B cell (primary cell): ENCODE measurements at regions not wholly inside any gene's neighbourhood (a gene's known extent, or its start where the extent isn't known, plus 50 kb on each side); places are given as distances from the start of the nearest gene placed in this dataset.

Experiments used
- ATAC-seq: fragments of 200-7000 bp; cut with Tn5 transposase; one replicate; pipeline ENCODE4 v1.10.0; 2021; ENCODE audit warnings: low read depth, mild to moderate bottlenecking, moderate number of reproducible peaks, moderate library complexity
- CTCF ChIA-PET: fragments of 350-600 bp; sonication (Branson Sonifier 250); formaldehyde crosslinking; loops from one replicate; lab custom pipeline; 2021; ENCODE audit warnings: antibody characterized with exemption, inconsistent platforms; lab: Charles Lee
- POLR2A ChIA-PET: fragments of 350-600 bp; sonication (Branson Sonifier 250); formaldehyde crosslinking; loops from one replicate; lab custom pipeline; 2021; ENCODE audit warnings: antibody characterized with exemption; lab: Charles Lee
- DNase-seq: peaks from one replicate; pipeline ENCODE4 v3.0.0; 2013
- H2AFZ ChIP-seq: 2 replicates; pipeline ENCODE4 v1.6.1; 2012; ENCODE audit warnings: mild to moderate bottlenecking, low read depth, low read length; ENCODE audit not compliant: insufficient read depth, poor library complexity, severe bottlenecking
- H3K27ac ChIP-seq, 2 donors: 1 replicate in 1 of 2; 2 replicates in 1 of 2; pipeline ENCODE4 v1.5.1; 2012 to 2013; ENCODE audit warnings: low read length in 2 of 2, mild to moderate bottlenecking in 2 of 2, moderate library complexity in 1 of 2
- H3K27me3 ChIP-seq, 4 experiments: fragments of 200-600 bp in 1 of 4; sonication (generic) in 1 of 4; replicated peaks in 1 of 4; 1 replicate in 2 of 4; 2 replicates in 2 of 4; pipeline versions ENCODE4 v1.6.1 to v1.7.0; 2013 to 2016; ENCODE audit warnings: low read length in 3 of 4, mild to moderate bottlenecking in 2 of 4, mixed read lengths in 1 of 4, moderate library complexity in 1 of 4; ENCODE audit not compliant: insufficient read depth in 4 of 4, control insufficient read depth in 3 of 4; ENCODE audit errors: control extremely low read depth in 1 of 4
- H3K36me3 ChIP-seq, 2 experiments: replicated peaks in 1 of 2; 1 replicate in 1 of 2; 2 replicates in 1 of 2; pipeline versions ENCODE4 v1.6.1 to v1.7.1; 2013; ENCODE audit warnings: low read length in 1 of 2; ENCODE audit not compliant: insufficient read depth in 2 of 2, control insufficient read depth in 1 of 2; ENCODE audit errors: control extremely low read depth in 1 of 2, extremely low read depth in 1 of 2
- H3K4me1 ChIP-seq, 2 donors: fragments of 200-600 bp in 1 of 2; sonication (generic) in 1 of 2; 1 replicate in 1 of 2; 2 replicates in 1 of 2; pipeline versions ENCODE4 v1.5.1 to v1.6.1; 2013 to 2017; ENCODE audit warnings: low read length in 2 of 2; ENCODE audit not compliant: control insufficient read depth in 2 of 2, insufficient read depth in 2 of 2
- H3K4me2 ChIP-seq: replicated peaks from 2 replicates; pipeline ENCODE3; 2012; ENCODE audit warnings: mild to moderate bottlenecking, low read depth, low read length; ENCODE audit not compliant: poor library complexity, severe bottlenecking
- H3K4me3 ChIP-seq, 5 experiments: fragments of 200-600 bp in 1 of 5; sonication (generic) in 1 of 5; 1 replicate in 3 of 5; 2 replicates in 2 of 5; pipeline versions ENCODE4 v1.5.1 to v1.7.0; 2011 to 2016; ENCODE audit warnings: low read length in 4 of 5, mild to moderate bottlenecking in 4 of 5, low read depth in 2 of 5, control low read depth in 1 of 5, moderate library complexity in 1 of 5; ENCODE audit not compliant: insufficient read depth in 1 of 5; ENCODE audit errors: control extremely low read depth in 1 of 5, extremely low read depth in 1 of 5
- H3K79me2 ChIP-seq: fragments of 200-600 bp; sonication (generic); one replicate; pipeline ENCODE4 v1.6.0; 2016; ENCODE audit warnings: low read length; ENCODE audit not compliant: control insufficient read depth, insufficient read depth
- H3K9ac ChIP-seq: fragments of 200-600 bp; sonication (generic); 2 replicates; pipeline ENCODE4 v1.6.1; 2017; ENCODE audit warnings: mild to moderate bottlenecking, low read length, moderate library complexity
- H3K9me3 ChIP-seq, 3 donors: one replicate each; pipeline versions ENCODE4 v1.6.1 to v1.7.1; 2013; ENCODE audit warnings: low read length in 2 of 3; ENCODE audit not compliant: control insufficient read depth in 2 of 3, insufficient read depth in 1 of 3; ENCODE audit errors: control extremely low read depth in 1 of 3
- H4K20me1 ChIP-seq: 2 replicates; pipeline ENCODE4 v1.6.0; 2012; ENCODE audit warnings: mild to moderate bottlenecking, low read length; ENCODE audit not compliant: insufficient read depth, control insufficient read depth, poor library complexity, severe bottlenecking
- H3K27ac Mint-ChIP-seq: one replicate; pipeline ENCODE4 v1.8.0; 2021; ENCODE audit warnings: mixed read lengths
- H3K27me3 Mint-ChIP-seq: one replicate; pipeline ENCODE4 v1.8.0; 2021; ENCODE audit warnings: mixed read lengths
- H3K4me1 Mint-ChIP-seq: one replicate; pipeline ENCODE4 v1.8.0; 2021; ENCODE audit warnings: mixed read lengths
- H3K4me3 Mint-ChIP-seq: one replicate; pipeline ENCODE4 v1.8.0; 2021; ENCODE audit warnings: mixed read lengths
- H3K9me3 Mint-ChIP-seq: one replicate; pipeline ENCODE4 v1.8.0; 2022; ENCODE audit warnings: mixed read lengths; ENCODE audit not compliant: insufficient read depth
- EZH2 ChIP-seq: IDR thresholded peaks from 2 replicates; pipeline ENCODE4 v1.6.1; 2012; ENCODE audit warnings: borderline replicate concordance, low read depth, mild to moderate bottlenecking, moderate library complexity, low read length; ENCODE audit not compliant: insufficient read depth, poor library complexity, severe bottlenecking
- WGBS: methylation state at CpG from one replicate; pipeline ENCODE4 v1.1.5; 2013; ENCODE audit warnings: missing lambda C conversion rate; ENCODE audit not compliant: insufficient coverage; 5-methylcytosine and 5-hydroxymethylcytosine counted together
- intact Hi-C: fragments of 100-400 bp; cut with micrococcal nuclease; formaldehyde crosslinking; loops from one replicate; pipeline ENCODE4 v1.10.0; 2022
- TF ChIP-seq, protein P1 (sequence below): fragments of 200-600 bp; IDR thresholded peaks from one replicate; pipeline ENCODE4 v1.8.0; 2022; ENCODE audit warnings: antibody characterized with exemption, mild to moderate bottlenecking

DNA sequence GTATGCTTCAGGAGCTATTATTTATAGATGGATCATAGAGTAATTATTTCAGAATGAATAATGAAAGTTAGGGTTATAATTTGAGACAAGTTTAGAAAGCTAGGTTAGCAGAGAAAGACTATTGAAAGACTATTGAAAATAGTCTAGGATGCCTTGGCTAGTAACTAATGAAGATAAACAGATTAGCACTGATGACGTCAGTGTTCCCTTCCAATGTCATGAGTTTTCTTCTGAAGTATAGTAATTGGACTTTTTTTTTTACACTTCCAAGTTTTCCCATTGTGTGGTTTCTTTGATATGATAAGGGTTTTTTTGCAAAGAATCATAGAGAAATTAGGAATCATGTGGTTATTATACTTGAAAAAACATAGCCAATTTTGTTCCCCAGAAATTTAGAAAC lies 1041.5 kb upstream of the CRIM1 start:
- Mint-ChIP-seq H3K27me3 (no peaks in the 10 kb centered on the region), H3K4me3 (no peak overlapping the region), H3K27ac (no peak overlapping the region), H3K9me3 (no peaks in the 10 kb centered on the region), H3K4me1 (no peaks in the 10 kb centered on the region)
- ChIA-PET POLR2A (no interaction called here), CTCF (no interaction called here)
- no peak for TF ChIP-seq EZH2
- TF ChIP-seq, protein P1, sequence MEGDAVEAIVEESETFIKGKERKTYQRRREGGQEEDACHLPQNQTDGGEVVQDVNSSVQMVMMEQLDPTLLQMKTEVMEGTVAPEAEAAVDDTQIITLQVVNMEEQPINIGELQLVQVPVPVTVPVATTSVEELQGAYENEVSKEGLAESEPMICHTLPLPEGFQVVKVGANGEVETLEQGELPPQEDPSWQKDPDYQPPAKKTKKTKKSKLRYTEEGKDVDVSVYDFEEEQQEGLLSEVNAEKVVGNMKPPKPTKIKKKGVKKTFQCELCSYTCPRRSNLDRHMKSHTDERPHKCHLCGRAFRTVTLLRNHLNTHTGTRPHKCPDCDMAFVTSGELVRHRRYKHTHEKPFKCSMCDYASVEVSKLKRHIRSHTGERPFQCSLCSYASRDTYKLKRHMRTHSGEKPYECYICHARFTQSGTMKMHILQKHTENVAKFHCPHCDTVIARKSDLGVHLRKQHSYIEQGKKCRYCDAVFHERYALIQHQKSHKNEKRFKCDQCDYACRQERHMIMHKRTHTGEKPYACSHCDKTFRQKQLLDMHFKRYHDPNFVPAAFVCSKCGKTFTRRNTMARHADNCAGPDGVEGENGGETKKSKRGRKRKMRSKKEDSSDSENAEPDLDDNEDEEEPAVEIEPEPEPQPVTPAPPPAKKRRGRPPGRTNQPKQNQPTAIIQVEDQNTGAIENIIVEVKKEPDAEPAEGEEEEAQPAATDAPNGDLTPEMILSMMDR: no peak
- Histone ChIP-seq H3K79me2 (no peaks in the 10 kb centered on the region), H4K20me1 (no peaks in the 10 kb centered on the region), H3K36me3 (no peaks in the 10 kb centered on the region), H3K27me3 (no peaks in the 10 kb centered on the region), H3K9me3 (no peaks in the 10 kb centered on the region), H3K4me3 (no peak overlapping the region), H3K27ac (no peak overlapping the region), H3K4me2 (no peak overlapping the region), H3K4me1 (no peaks in the 10 kb centered on the region), H3K9ac (no peak overlapping the region), H2AFZ (no peak overlapping the region)
- ATAC-seq (no peak), DNase-seq (no peak)
- intact Hi-C loops: no loop called here
- no CpG with 5 or more reads among the region's 1 CpG for WGBS

- H3K4me3 Mint-ChIP-seq: no peak overlapping the region
Measured at GRCh38 chr2:35301369-35301768, 1054.2 kb upstream of the CRIM1 start.

More at GRCh38 chr2:35301369-35301768, 1054.2 kb upstream of the CRIM1 start:
- intact Hi-C loops: no loop called here
- Histone ChIP-seq H3K27me3 (no peaks in the 10 kb centered on the region), H3K9me3 (no peaks in the 10 kb centered on the region), H3K9ac (no peak overlapping the region), H3K79me2 (no peaks in the 10 kb centered on the region), H3K4me3 (no peak overlapping the region), H3K4me1 (no peaks in the 10 kb centered on the region), H3K27ac (no peak overlapping the region), H4K20me1 (no peaks in the 10 kb centered on the region), H3K36me3 (no peaks in the 10 kb centered on the region), H3K4me2 (no peak overlapping the region), H2AFZ (no peak overlapping the region)
- ATAC-seq (no peak), DNase-seq (no peak)
- CTCF ChIA-PET: no interaction called here
- WGBS: no CpG with 5 or more reads among the region's 1 CpG
- Mint-ChIP-seq H3K9me3 (peaks cover 4% of the 10 kb centered on the region), H3K27me3 (no peaks in the 10 kb centered on the region), H3K27ac (no peak overlapping the region), H3K4me1 (no peaks in the 10 kb centered on the region)
- POLR2A ChIA-PET: no interaction called here
- no peak for TF ChIP-seq EZH2
- TF ChIP-seq, protein P1: no peak
